ENCODE measurements at regions not wholly inside any gene's neighbourhood (a gene's known extent, or its start where the extent isn't known, plus 50 kb on each side); places are given as distances from the start of the nearest gene placed in this dataset.
A peak's percentile ranks its signal among the peaks of the same experiment; 100 is the strongest.

GRCh38 chr18:41783879-41784278 lies 171.2 kb upstream of the PIK3C3 start:
- DNase-seq (ENCODE audit: low read depth), result no peak
- no peak overlapping the region for H3K4me3 ChIP-seq (ENCODE audit: low read depth, low read length)
- TF ChIP-seq, protein P1, sequence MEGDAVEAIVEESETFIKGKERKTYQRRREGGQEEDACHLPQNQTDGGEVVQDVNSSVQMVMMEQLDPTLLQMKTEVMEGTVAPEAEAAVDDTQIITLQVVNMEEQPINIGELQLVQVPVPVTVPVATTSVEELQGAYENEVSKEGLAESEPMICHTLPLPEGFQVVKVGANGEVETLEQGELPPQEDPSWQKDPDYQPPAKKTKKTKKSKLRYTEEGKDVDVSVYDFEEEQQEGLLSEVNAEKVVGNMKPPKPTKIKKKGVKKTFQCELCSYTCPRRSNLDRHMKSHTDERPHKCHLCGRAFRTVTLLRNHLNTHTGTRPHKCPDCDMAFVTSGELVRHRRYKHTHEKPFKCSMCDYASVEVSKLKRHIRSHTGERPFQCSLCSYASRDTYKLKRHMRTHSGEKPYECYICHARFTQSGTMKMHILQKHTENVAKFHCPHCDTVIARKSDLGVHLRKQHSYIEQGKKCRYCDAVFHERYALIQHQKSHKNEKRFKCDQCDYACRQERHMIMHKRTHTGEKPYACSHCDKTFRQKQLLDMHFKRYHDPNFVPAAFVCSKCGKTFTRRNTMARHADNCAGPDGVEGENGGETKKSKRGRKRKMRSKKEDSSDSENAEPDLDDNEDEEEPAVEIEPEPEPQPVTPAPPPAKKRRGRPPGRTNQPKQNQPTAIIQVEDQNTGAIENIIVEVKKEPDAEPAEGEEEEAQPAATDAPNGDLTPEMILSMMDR (conservative IDR thresholded peaks at IDR 0.05; ENCODE audit: low read depth, low read length), result no peak

- no peak overlapping the region for H3K4me3 ChIP-seq (ENCODE audit: low read depth, low read length)
- DNase-seq (ENCODE audit: low read depth), result no peak
- TF ChIP-seq, protein P1 (conservative IDR thresholded peaks at IDR 0.05; ENCODE audit: low read depth, low read length), result no peak
Measured at GRCh38 chr18:41783065-41783818, 171.8 kb upstream of the PIK3C3 start.

GRCh38 chr18:41771973-41772372 lies 183.1 kb upstream of the PIK3C3 start:
- TF ChIP-seq, protein P1 (conservative IDR thresholded peaks at IDR 0.05; ENCODE audit: low read depth, low read length), result no peak
- no peak for DNase-seq (ENCODE audit: low read depth)

GRCh38 chr18:41769265-41769664 lies 185.8 kb upstream of the PIK3C3 start:
- DNase-seq (ENCODE audit: low read depth), result no peak
- TF ChIP-seq, protein P1 (conservative IDR thresholded peaks at IDR 0.05; ENCODE audit: low read depth, low read length), result no peak
- H3K4me3 ChIP-seq (ENCODE audit: low read depth, low read length), result no peak overlapping the region

More at GRCh38 chr18:41771973-41772372, 183.1 kb upstream of the PIK3C3 start:
- no peak overlapping the region for H3K4me3 ChIP-seq (ENCODE audit: low read depth, low read length)

DNA sequence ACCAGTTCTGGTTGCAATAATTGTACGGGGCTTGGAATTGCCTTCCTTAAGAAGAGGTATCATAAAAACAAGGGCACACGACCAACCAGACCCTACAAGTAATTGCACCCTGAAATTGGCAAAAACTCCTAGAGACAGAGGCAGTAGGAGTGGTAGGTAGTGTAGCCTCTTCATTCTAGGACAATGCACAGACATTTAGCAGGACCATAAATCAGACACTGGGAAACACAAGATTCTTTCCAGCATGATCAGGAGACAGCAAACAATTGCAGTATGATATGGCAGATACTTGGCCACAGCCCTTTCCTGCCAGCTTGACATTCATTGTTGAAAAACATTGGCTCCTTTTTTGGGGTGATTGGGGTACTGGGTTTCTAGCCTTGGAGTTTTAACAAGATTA lies 186.6 kb upstream of the PIK3C3 start:
- no peak overlapping the region for H3K4me3 ChIP-seq (ENCODE audit: low read depth, low read length)
- TF ChIP-seq, protein P1 (conservative IDR thresholded peaks at IDR 0.05; ENCODE audit: low read depth, low read length), result no peak
- no peak for DNase-seq (ENCODE audit: low read depth)

GRCh38 chr18:41767960-41768359 lies 187.1 kb upstream of the PIK3C3 start:
- peak; percentile 85 for DNase-seq (ENCODE audit: low read depth)

More at GRCh38 chr18:41767960-41768359, 187.1 kb upstream of the PIK3C3 start:
- TF ChIP-seq, protein P1 (conservative IDR thresholded peaks at IDR 0.05; ENCODE audit: low read depth, low read length), result peak; percentile 64
- no peak overlapping the region for H3K4me3 ChIP-seq (ENCODE audit: low read depth, low read length)
